NCI-H1417 (cell line): ENCODE measurements at regions not wholly inside any gene's neighbourhood (a gene's known extent, or its start where the extent isn't known, plus 50 kb on each side); places are given as distances from the start of the nearest gene placed in this dataset.
"Not testable (repeated sequence)": the region's sequence is repeated elsewhere in the genome, so short reads cannot be mapped to it uniquely, and the experiment has no call there.

ENCODE experiments used
- DNase-seq, 3 experiments: peaks; one replicate each; lab custom pipeline; 2025; lab: John Stamatoyannopoulos, UW

DNA sequence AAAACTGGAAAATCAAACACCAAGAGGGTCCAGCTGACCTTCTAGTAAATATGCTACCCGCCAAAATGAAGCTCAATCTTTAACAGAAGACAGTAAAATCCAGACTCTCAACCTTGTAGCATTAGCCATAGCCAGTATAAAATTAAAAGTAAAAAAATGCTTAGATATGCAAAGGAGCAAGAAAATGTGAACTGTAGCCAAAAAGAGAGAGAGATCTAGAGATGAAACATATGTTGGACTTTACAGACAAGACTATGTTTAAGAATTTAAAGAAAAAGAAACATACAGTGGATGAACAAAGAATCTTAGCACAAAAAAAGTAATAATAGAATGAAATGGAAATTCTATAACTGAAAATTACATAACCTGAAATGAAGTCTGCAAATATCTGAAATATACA, 344.5 kb downstream of the LRATD1 start:
- no peak for DNase-seq

DNA sequence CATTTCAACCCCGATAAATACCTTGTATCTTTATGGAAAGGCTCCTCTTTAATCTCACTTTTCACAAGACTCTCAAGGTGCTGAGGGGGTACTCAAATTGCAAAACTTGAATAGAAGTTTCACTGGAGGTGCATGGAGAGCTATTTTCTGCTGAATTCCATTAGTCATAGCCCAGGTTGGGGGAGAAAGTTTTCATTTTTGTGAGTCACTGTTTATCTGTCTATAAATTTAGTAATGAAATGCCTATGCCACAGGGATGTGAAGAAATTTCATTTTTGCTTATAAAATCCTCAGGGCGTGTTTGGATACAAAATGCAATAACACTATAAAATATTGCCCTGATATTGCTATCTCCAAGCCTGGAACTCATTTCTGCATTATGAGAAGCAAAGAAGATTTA, 346.3 kb downstream of the LRATD1 start:
- no peak for DNase-seq

DNA sequence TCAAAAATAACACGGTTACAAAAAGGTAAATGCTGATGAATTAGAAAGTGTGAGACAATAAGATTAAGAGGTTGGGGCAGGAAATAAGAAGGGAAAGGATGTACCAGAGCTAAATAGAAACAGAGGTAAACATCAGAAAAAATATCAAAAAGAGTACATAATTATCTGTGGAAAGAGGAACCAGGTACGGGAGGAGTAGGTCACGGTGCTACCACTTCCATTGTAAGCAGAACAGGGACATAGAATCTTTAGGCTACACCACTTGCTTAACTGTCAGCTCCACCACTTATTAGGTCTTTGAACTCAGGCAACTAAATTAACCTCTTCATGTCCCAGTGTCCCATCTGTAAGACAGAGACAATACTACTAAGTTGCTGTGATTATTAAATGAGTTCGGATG, 350.3 kb downstream of the LRATD1 start:
- DNase-seq: no peak

DNA sequence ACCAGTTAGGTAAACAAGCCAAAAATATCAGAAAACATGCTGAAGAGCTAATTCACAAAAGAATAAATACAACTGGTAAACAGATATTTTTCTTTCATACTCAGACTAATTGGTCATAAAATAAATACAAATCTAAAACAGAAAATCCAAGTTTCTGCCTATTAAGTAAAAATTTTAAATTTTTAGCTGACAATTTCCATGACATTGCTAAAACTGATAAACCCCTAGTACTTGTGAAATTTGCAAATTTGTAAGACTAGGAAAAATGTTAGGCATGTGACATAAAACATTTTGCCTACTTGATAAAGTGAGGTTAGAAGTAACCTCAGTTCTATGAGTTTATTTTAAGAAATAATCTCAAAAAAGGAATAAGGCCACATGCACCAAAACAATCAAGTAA, 356.1 kb downstream of the LRATD1 start:
- DNase-seq: no peak

DNA sequence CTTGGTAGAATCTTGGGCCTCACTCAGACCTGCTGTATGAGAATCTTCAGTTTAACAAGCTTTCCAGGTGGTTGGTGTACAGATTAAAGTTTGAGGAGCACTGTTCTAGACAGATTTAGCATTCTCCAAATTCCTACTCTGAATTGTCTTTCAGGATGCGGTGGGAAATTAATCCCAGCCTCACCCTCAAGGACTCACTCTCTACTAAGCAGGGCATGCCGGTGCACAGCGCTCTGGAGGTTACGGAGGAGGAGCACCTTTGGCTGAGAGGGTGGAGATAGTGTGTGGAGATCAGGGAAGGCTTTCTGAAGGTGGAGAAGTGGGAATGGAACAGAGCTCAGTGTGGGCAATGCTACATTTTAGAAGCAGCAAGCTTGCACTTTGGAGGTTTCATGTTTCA, 359.2 kb downstream of the LRATD1 start:
- no peak for DNase-seq

DNA sequence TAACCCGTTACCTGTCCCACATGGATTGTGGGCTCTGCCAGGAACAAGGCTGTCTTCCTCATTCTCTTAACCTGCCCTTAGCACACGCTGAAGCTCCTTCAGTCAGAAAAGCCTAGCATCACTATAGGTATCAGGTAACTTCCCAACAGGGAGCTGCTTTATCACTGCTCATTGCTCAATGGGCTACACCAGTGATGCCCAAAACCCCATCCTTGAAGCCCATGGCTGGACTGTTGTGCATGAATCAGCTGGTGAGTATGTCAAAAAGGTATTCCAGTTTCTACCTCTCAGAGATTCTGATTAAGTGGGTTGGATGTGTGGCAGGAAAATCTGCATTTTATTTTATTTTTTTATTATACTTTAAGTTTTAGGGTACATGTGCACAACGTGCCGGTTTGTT, 362.2 kb downstream of the LRATD1 start:
- no peak for DNase-seq

DNA sequence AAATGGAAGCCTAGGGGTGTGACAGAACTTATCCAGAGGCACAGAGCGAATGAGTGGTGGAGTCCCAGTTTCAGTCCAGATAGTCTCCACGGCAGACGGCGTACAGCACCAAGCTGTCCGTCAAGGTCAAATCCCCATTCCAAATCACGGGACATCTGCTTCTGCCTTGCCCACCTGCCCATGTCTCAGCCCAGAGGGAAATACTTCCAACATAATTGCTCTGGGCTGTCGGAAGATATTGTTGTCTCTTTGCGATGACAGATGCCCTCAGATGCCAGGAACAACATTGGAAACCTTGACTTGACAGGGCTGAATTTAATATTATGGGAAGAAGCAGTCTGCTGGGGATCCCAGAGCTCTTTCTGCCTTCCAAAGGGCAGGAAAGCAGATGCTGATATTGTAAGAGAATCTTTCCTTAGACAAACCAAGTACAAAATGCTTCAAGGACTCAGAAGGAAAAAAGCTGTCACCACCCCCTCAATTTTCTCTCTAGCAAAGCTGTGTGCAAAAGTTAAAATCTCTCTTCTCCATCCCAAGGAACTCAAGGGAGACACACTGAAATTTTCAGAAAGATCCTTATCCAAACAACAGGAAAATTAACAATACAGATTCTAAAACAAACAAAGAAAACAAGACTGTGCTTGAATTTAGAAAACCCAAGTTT, 364.0 kb downstream of the LRATD1 start:
- DNase-seq: no peak

DNA sequence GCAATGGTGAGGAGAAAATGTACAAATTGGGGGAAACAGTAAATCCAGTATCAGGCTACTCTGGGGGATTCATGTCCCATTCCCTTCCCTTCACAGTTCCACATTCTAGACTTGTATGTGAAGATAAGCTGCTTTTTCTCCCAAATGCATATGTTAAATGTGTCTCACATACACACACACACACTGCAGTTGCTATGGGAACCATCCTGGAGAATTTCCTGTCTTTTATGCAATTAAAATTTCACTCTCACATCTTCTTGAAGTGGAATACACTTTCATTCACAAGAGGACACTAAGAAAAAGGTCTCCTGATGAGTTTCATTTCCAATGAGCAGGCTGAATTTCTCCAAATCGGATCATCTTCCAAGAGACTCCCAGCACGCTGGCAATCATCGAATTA, 366.0 kb downstream of the LRATD1 start:
- peak in 1 of 3 experiments; percentile 9 for DNase-seq

DNA sequence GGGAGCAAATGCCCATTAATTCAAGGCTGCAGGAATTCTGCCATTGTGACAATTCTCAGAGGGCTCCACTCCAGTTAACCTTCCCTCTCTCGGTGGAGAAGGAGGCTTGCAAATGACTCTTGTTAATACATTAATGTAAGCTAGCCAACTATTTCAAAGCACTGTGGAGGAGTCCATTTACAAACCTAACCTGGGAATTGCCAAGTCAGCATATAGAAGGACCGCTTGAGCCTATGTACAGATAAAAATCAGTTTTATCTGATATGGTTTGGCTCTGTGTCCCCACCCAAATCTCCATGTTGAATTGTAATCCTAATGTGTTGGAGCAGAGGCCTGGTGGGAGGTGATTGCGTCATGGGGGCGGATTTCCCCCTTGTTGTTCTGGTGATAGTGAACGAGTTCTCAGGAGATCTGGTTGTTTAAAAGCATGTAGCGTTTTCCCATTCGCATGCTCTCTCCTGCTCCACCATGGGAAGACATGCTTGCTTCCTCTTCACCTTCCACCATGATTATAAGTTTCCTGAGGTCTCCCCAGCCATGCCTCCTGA, 366.7 kb downstream of the LRATD1 start:
- no peak for DNase-seq

DNA sequence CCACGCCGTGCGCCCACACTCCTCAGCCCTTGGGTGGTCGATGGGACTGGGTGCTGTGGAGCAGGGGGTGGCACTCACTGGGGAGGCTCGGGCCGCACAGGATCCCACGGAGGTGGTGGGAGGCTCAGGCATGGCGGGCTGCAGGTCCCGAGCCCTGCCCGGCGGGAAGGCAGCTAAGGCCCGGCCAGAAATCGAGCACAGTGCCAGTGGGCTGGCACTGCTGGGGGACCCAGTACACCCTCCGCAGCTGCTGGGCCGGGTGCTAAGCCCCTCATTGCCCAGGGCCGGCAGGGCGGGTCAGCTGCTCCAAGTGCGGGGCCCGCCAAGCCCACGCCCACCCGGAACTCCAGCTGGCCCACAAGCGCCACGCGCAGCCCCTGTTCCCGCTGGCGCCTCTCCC, 370.0 kb downstream of the LRATD1 start:
- not testable (repeated sequence) for DNase-seq

DNA sequence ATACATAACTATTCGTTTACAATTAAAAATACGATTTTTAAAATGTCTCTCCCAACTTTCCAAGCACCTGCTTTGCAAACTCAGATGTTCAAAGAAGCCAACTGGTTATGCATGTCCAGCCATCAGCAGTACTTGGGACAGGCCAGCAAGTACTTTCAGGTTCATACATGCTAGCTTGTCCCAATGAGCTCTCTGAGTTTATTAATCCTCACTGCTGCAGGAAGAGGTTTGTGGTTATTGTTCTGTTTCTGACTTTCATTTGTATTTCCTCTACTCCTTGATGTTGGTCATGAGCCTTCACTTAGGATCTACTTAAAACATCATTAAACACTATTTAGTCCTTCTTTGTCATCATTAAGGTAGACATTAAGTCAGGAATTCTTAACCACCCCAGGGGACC, 374.1 kb downstream of the LRATD1 start:
- DNase-seq: no peak

DNA sequence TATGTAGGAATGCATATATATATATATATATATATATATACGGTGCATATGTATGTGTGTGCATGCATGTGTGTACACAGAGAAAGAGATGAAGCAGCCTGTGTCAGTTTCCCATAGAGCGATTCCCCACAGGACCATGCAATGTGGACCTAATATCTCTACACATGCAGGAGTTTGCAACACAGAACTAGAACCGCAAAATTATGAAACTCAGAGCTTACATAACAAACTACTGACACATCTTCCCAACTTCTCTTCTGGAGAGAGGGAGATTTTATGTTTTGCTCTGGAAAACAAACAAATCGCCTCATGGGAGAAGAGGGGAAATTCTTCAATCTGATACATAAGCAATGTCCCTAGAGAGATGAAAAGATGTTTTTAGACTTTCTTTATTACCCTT, 377.2 kb downstream of the LRATD1 start:
- DNase-seq: no peak

DNA sequence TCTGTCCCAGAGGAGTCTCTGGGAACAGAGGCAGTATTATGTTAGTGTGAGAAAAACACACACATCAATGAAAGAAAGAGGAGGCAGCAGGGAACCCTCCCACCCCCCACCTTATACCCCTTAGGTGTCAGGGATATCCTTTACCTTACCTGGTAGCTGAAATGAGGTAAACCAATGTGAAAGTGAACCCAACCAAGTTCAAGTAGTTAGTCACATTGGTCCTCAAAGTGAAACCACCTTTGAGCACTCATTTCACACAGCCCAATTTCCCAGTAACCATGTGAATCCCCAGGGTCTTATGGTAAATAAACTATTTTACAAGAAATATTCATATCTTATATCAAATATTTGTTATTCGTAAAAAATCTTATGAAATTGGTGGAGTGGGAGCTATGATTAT, 377.8 kb downstream of the LRATD1 start:
- no peak for DNase-seq

DNA sequence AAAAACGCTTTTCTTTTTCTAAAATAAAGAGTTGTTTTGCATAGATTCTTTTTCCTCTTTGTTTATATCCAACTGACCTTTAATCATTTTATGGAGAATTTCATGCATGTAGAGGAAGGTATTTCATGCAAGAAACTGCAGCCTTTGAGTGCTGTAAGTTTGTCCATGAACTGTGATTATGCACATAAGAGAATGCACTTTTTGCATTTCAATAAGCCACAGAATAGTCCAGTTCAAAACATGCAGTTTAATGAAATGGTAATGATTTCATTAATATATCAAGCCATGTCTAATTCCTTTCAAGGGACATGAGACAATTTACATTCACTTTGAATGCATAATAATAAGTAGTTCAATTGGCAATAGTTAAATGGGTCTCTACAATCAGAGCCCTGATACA, 386.3 kb downstream of the LRATD1 start:
- no peak for DNase-seq

DNA sequence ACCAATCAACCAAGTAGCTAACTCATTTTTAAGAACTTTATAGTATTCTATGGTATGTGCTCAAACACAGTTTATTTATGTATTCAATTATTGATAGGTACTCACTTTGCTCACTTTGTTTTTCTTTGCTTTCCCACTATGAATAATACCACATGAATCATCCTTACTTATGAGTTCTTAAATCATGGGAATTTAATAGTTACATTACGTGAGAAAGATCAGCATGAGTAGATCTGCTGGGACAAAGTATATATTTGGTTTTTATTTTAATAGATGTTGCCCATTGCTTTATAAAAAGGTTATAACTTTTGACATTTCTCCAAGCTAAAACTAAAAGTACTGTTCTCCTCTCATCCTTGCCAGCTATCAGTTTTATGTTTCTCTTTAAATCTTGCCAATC, 390.7 kb downstream of the LRATD1 start:
- no peak for DNase-seq

DNA sequence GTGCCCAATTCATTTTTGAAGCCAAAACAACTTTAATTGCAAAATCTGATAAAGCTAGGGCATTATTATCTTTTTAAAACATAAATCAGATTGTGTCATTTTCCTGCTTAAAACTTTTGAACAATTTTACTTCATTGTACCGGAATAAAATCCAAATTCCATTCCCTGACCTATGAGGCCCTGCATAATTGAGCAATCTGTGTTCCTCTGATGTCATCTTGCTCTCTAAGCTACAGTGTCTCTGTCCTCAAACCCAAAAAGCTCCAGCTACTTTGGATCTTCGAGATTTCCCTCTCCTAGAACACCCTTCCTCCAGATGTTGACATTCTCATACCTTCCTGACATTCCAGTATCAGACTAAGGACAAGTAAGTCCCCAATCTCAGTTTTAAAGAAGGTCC, 395.9 kb downstream of the LRATD1 start:
- DNase-seq: no peak

DNA sequence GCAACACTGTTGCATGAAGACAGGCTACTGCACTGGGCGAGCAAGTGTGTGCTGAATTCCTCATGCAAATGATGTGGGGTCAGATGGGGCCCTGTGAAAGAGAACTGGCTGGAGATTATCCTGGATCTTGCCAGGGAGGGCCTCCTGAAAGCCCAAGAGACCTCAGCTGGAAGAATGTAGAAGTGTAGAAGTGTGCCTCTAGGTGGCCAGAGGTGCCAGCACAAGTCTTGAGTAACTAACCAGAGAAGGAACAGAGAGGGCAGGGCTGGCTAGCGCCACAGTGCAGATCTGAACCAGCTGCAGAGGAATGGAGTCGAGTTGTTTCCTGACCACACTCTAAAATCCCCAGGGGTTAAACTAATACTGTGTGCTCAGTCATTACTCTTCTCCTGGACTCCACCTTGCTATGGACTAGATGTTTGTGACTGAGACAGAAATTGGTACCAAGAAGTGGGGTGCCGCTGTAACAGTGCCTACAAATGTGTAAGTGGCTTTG, 399.3 kb downstream of the LRATD1 start:
- no peak for DNase-seq

DNA sequence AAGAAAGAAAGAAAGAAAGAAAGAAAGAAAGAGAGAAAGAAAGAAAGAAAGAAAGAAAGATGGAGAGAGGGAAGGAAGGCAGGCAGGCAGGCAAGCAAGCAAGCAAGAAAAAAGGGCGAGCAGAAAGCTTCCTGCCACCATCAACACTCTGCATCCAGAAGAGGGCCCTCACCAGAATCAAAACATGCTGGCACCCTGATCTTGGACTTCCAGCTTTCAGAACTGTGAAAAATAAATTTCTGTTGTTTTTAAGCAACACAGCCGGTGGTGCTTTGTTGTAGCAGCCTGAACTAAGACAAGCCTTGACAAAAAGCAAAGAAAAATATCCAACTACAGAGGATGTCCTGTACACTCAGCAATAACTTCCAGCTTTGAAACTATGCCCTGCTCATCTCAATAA, 401.7 kb downstream of the LRATD1 start:
- DNase-seq: no peak

DNA sequence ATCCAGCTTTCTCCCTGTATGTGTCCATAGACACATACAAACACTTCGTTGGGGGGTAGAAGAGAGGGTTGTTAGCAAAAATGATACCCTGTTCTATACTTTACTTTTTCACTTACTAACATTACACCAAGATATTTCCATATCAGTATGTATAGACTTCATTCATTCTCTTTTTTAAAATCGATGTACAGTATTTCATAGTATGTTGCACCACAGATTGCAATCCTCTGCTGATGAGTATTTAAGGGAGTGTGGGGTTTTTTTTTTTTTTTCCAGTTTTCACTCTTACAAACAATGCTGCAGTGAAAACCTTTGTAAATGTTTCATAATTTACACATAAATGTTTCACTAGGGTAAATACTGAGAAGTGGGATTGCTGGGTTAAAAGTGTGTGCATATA, 402.3 kb downstream of the LRATD1 start:
- no peak for DNase-seq

DNA sequence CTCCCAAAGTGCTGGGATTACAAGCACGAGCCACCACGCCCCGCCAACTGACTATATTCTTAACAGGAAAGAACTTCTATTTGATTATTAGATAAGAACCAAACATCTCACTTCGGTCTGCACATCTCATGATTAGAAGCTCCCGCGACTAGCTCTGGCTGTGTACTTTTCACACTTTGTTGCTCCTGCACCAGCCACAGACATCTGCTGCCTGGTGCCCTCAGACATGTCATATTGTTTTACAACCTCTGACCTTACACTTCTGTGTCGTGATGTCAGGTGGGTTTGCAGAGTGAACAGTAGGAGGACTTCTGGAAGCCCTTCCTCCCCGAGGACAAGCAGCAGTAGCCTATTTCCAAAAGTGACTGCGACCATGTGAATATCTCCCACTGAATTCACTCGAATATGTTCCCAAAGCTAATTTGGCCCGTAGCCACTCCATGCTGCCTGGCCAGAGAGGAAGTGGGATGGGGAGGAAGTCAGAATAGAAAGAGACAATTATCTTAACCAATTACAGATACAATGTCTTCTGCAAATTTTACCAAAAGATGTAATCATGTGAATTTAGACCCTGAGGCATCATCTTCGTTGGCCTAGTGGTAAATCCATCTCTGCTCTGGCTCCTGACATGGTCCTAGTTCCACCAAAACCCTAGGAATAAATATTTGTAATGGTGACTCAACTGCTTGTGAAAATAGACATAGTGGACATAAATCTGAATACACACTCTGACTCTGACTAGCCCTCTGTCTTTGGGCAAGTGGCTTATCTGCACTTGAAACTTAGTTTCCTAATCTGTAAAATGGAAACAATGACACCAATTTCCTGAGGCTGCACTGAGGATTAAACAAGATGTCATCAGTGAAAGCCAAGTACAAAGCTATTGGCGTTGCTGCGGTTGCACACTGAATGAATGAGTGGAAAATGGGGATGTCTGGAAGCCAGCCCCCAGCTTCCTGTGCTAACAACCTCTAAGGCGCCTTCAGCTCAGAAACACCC, 406.1 kb downstream of the LRATD1 start:
- DNase-seq: no peak

DNA sequence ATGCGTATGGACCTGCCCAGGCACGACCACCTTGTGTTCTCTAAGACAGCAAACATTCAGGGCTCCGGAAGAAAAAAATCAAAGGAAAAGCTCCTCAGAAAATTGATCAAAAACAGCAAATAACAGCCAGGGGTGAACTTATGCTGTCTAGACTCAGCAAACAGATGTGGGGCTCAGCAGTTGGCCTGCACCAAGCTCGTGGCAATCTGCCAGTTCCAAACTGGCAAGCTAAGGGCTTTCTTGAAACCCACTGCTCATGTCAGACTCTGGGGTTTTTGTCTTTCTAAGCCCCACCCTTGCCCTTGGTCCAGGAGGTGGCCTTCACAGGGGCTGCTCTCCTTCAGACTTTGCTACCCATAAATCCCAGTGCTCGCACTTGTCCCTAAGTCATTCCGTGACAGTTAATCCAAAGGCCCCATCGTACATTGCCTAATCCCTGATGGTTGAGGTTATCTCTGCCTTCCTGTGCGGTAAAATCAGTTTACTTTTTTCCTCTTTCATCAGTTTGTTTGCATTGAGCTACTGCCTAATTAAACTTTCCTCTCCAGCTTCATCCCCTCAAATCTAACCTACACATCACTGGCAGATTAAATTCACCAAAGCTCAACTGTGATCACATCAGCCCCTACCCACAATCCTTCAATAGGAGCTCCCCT, 408.0 kb downstream of the LRATD1 start:
- DNase-seq: peak in 1 of 3 experiments; percentile 29

DNA sequence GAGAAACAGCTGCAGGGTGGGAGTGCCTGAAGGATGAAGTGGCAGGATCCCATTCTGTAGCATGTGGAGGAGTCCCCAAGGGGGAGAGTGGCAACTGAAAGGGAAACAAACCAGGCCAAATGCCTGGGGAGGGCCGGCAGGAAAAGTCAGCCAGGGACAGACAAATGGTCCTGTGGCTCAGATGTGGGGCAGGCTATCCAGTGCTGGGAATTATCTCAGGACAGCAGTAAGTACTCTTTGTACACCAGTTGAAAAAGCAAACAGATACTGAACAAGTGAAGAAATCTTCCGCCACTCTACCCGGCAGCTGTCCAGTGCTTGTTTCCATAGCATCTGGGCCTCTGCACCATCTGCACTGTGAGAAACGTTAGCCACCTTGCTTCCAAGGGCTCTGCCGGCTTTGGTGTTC, 408.9 kb downstream of the LRATD1 start:
- peak in 1 of 3 experiments; percentile 32 for DNase-seq
